ENCODE measurements at regions not wholly inside any gene's neighbourhood (a gene's known extent, or its start where the extent isn't known, plus 50 kb on each side); places are given as distances from the start of the nearest gene placed in this dataset.

DNA sequence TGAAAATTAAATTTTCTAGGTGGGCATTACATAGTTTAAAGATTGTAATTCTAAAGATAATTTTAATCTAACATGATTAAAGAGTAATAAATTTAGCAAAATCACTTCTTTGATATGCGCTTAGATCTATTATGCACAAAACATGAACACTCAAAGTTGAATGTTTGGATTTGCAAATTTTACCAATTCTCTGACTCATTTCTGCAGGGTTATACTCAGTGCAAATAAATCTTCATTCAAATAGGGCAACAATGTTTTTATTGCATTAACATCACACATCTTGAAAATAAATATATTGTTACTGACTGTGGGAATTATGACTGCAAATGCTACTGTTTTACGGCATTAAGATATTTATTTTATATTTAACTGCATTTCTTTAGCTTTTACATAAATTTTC lies 110.7 kb downstream of the OGFRL1 start:
- ATAC-seq (ENCODE audit: low read depth in 2 of 2) (no peak), DNase-seq (no peak)
- Mint-ChIP-seq H3K36me3 (no peaks in the 10 kb centered on the region), H3K27ac (no peak overlapping the region), H3K9me3 (no peaks in the 10 kb centered on the region), H3K4me3 (no peak overlapping the region), H3K4me1 (no peaks in the 10 kb centered on the region), H3K27me3 (no peaks in the 10 kb centered on the region)
- Histone ChIP-seq H3K4me1 (ENCODE audit: control insufficient read depth, insufficient read depth, low read length, poor library complexity, severe bottlenecking) (no peaks in the 10 kb centered on the region), H3K4me3 (ENCODE audit: low read depth, low read length) (no peak overlapping the region), H3K27me3 (ENCODE audit: control insufficient read depth, insufficient read depth, low read length) (no peaks in the 10 kb centered on the region), H3K27ac (ENCODE audit: insufficient read depth, low read length, poor library complexity, severe bottlenecking) (no peak overlapping the region), H3K9me3 (ENCODE audit: control insufficient read depth in 2 of 2, low read length in 2 of 2) (no peaks in the 10 kb centered on the region), H3K36me3 (ENCODE audit: control insufficient read depth, insufficient read depth, low read length) (no peaks in the 10 kb centered on the region)

DNA sequence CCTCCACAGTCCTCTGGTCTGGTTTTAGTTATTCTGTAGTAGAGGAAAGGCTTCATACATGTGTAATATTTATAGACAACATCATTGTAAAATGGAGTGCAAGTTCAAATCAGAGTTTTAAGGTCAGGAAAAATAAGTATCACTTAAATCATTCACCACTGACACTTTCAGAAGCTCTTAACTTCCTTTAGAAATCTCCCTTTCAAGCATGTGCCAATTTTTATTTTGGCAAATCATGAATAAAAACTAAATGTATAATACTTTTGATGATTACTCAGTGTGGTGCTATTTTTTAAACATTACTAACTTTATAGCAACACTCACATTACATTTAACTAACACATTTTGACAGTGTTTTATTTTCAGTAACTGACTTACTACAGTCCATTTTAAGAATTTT lies 112.2 kb downstream of the OGFRL1 start:
- Histone ChIP-seq H3K27me3 (ENCODE audit: control insufficient read depth, insufficient read depth, low read length) (no peaks in the 10 kb centered on the region), H3K9me3 (ENCODE audit: control insufficient read depth in 2 of 2, low read length in 2 of 2) (no peaks in the 10 kb centered on the region), H3K36me3 (ENCODE audit: control insufficient read depth, insufficient read depth, low read length) (no peaks in the 10 kb centered on the region), H3K4me1 (ENCODE audit: control insufficient read depth, insufficient read depth, low read length, poor library complexity, severe bottlenecking) (no peaks in the 10 kb centered on the region), H3K27ac (ENCODE audit: insufficient read depth, low read length, poor library complexity, severe bottlenecking) (no peak overlapping the region), H3K4me3 (ENCODE audit: low read depth, low read length) (no peak overlapping the region)
- H3K27ac Mint-ChIP-seq, result no peak overlapping the region
- DNase-seq (no peak), ATAC-seq (ENCODE audit: low read depth in 2 of 2) (no peak)
- H3K27me3 Mint-ChIP-seq, result no peaks in the 10 kb centered on the region
- no peaks in the 10 kb centered on the region for H3K36me3 Mint-ChIP-seq
- no peak overlapping the region for H3K4me3 Mint-ChIP-seq
- no peaks in the 10 kb centered on the region for H3K9me3 Mint-ChIP-seq
- no peaks in the 10 kb centered on the region for H3K4me1 Mint-ChIP-seq

- H3K27ac Mint-ChIP-seq, result no peak overlapping the region
- H3K4me3 Mint-ChIP-seq, result no peak overlapping the region
- H3K9me3 ChIP-seq (ENCODE audit: control insufficient read depth in 2 of 2, low read length in 2 of 2), result no peaks in the 10 kb centered on the region
- H3K4me1 Mint-ChIP-seq, result no peaks in the 10 kb centered on the region
- no peak for DNase-seq
- H3K27me3 Mint-ChIP-seq, result peaks cover 2% of the 10 kb centered on the region
- ATAC-seq (ENCODE audit: low read depth in 2 of 2), result no peak
- H3K36me3 Mint-ChIP-seq, result no peaks in the 10 kb centered on the region
- no peaks in the 10 kb centered on the region for H3K27me3 ChIP-seq (ENCODE audit: control insufficient read depth, insufficient read depth, low read length)
- H3K4me1 ChIP-seq (ENCODE audit: control insufficient read depth, insufficient read depth, low read length, poor library complexity, severe bottlenecking), result no peaks in the 10 kb centered on the region
- H3K9me3 Mint-ChIP-seq, result no peaks in the 10 kb centered on the region
- no peaks in the 10 kb centered on the region for H3K36me3 ChIP-seq (ENCODE audit: control insufficient read depth, insufficient read depth, low read length)
- no peak overlapping the region for H3K4me3 ChIP-seq (ENCODE audit: low read depth, low read length)
- H3K27ac ChIP-seq (ENCODE audit: insufficient read depth, low read length, poor library complexity, severe bottlenecking), result no peak overlapping the region
Measured at GRCh38 chr6:71402096-71402495, 113.5 kb downstream of the OGFRL1 start.

- H3K36me3 Mint-ChIP-seq, result no peaks in the 10 kb centered on the region
- no peak overlapping the region for H3K27ac ChIP-seq (ENCODE audit: insufficient read depth, low read length, poor library complexity, severe bottlenecking)
- H3K4me1 ChIP-seq (ENCODE audit: control insufficient read depth, insufficient read depth, low read length, poor library complexity, severe bottlenecking), result no peaks in the 10 kb centered on the region
- peaks cover 7% of the 10 kb centered on the region for H3K27me3 Mint-ChIP-seq
- no peak overlapping the region for H3K27ac Mint-ChIP-seq
- H3K4me3 ChIP-seq (ENCODE audit: low read depth, low read length), result no peak overlapping the region
- H3K27me3 ChIP-seq (ENCODE audit: control insufficient read depth, insufficient read depth, low read length), result no peaks in the 10 kb centered on the region
- no peaks in the 10 kb centered on the region for H3K9me3 Mint-ChIP-seq
- H3K4me3 Mint-ChIP-seq, result no peak overlapping the region
- ATAC-seq (ENCODE audit: low read depth in 2 of 2) (no peak), DNase-seq (no peak)
- H3K4me1 Mint-ChIP-seq, result no peaks in the 10 kb centered on the region
- no peaks in the 10 kb centered on the region for H3K36me3 ChIP-seq (ENCODE audit: control insufficient read depth, insufficient read depth, low read length)
- H3K9me3 ChIP-seq (ENCODE audit: control insufficient read depth in 2 of 2, low read length in 2 of 2), result no peaks in the 10 kb centered on the region
Measured at GRCh38 chr6:71403422-71404134, 115.0 kb downstream of the OGFRL1 start.

- ATAC-seq (ENCODE audit: low read depth in 2 of 2) (no peak), DNase-seq (no peak)
- no peak overlapping the region for H3K27ac Mint-ChIP-seq
- Histone ChIP-seq H3K27me3 (ENCODE audit: control insufficient read depth, insufficient read depth, low read length) (no peaks in the 10 kb centered on the region), H3K27ac (ENCODE audit: insufficient read depth, low read length, poor library complexity, severe bottlenecking) (no peak overlapping the region), H3K4me3 (ENCODE audit: low read depth, low read length) (no peak overlapping the region), H3K9me3 (ENCODE audit: control insufficient read depth in 2 of 2, low read length in 2 of 2) (no peaks in the 10 kb centered on the region), H3K36me3 (ENCODE audit: control insufficient read depth, insufficient read depth, low read length) (no peaks in the 10 kb centered on the region), H3K4me1 (ENCODE audit: control insufficient read depth, insufficient read depth, low read length, poor library complexity, severe bottlenecking) (no peaks in the 10 kb centered on the region)
- no peaks in the 10 kb centered on the region for H3K36me3 Mint-ChIP-seq
- H3K9me3 Mint-ChIP-seq, result peaks cover 0 to 1% (median 0%) of the 10 kb centered on the region in 7 donors
- no peak overlapping the region for H3K4me3 Mint-ChIP-seq
- no peaks in the 10 kb centered on the region for H3K4me1 Mint-ChIP-seq
- H3K27me3 Mint-ChIP-seq, result peaks cover 7% of the 10 kb centered on the region
Measured at GRCh38 chr6:71404145-71404966, 115.7 kb downstream of the OGFRL1 start.

DNA sequence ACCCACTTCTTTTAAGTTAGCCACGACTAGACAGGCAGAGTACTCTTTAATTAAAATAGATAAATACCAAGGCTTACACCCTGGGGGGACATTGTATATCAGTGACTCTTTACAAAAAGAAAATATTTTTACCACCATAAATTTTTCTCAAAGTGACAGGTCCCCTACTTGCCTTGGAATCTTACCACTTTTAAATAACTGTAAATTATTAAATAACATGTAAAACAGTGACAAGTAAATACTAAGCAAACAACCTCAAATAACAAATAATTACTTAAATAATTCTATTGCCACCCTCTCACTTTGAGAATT lies 116.3 kb downstream of the OGFRL1 start:
- Histone ChIP-seq H3K36me3 (ENCODE audit: control insufficient read depth, insufficient read depth, low read length) (no peaks in the 10 kb centered on the region), H3K4me1 (ENCODE audit: control insufficient read depth, insufficient read depth, low read length, poor library complexity, severe bottlenecking) (no peaks in the 10 kb centered on the region), H3K4me3 (ENCODE audit: low read depth, low read length) (no peak overlapping the region), H3K27me3 (ENCODE audit: control insufficient read depth, insufficient read depth, low read length) (no peaks in the 10 kb centered on the region), H3K27ac (ENCODE audit: insufficient read depth, low read length, poor library complexity, severe bottlenecking) (no peak overlapping the region), H3K9me3 (ENCODE audit: control insufficient read depth in 2 of 2, low read length in 2 of 2) (no peaks in the 10 kb centered on the region)
- Mint-ChIP-seq H3K27me3 (peaks cover 7% of the 10 kb centered on the region), H3K4me3 (no peak overlapping the region), H3K27ac (no peak overlapping the region), H3K36me3 (no peaks in the 10 kb centered on the region), H3K9me3 (peaks cover 0 to 3% (median 0%) of the 10 kb centered on the region in 7 donors), H3K4me1 (no peaks in the 10 kb centered on the region)
- DNase-seq, result no peak
- ATAC-seq (ENCODE audit: low read depth in 2 of 2), result no peak

GRCh38 chr6:71405416-71405815 lies 116.8 kb downstream of the OGFRL1 start:
- Mint-ChIP-seq H3K36me3 (no peaks in the 10 kb centered on the region), H3K4me3 (no peak overlapping the region)
- no peak for ATAC-seq (ENCODE audit: low read depth in 2 of 2)

More at GRCh38 chr6:71405416-71405815, 116.8 kb downstream of the OGFRL1 start:
- H3K36me3 ChIP-seq (ENCODE audit: control insufficient read depth, insufficient read depth, low read length), result no peaks in the 10 kb centered on the region
- no peaks in the 10 kb centered on the region for H3K4me1 Mint-ChIP-seq
- no peaks in the 10 kb centered on the region for H3K27me3 ChIP-seq (ENCODE audit: control insufficient read depth, insufficient read depth, low read length)
- H3K27ac ChIP-seq (ENCODE audit: insufficient read depth, low read length, poor library complexity, severe bottlenecking), result no peak overlapping the region
- no peak for DNase-seq
- peaks cover 7% of the 10 kb centered on the region for H3K27me3 Mint-ChIP-seq
- H3K9me3 ChIP-seq (ENCODE audit: control insufficient read depth in 2 of 2, low read length in 2 of 2), result no peaks in the 10 kb centered on the region
- no peak overlapping the region for H3K4me3 ChIP-seq (ENCODE audit: low read depth, low read length)
- H3K9me3 Mint-ChIP-seq, result peaks cover 0 to 3% (median 0%) of the 10 kb centered on the region in 7 donors
- no peak overlapping the region for H3K27ac Mint-ChIP-seq
- no peaks in the 10 kb centered on the region for H3K4me1 ChIP-seq (ENCODE audit: control insufficient read depth, insufficient read depth, low read length, poor library complexity, severe bottlenecking)
